ENCODE measurements at regions not wholly inside any gene's neighbourhood (a gene's known extent, or its start where the extent isn't known, plus 50 kb on each side); places are given as distances from the start of the nearest gene placed in this dataset.

DNA sequence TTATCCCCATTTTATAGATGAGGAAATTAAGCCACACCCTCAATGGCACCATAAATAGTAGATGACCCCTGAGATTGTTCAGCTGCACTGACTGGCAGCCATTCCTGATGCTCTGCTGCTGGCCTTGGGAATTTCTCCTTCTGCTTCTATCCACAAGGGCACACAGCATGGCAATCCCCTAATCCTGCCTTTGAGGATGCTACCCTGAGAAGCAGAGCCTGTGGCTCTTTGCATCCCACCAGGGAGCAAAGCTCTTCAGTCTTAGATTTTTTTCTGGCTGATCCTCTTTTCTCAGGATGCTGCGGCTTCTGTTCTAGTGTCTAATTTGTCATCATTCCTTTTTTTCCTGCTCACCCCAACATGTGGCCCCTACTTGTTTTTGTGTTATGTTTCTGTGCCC, 114.8 kb downstream of the TMX1 start:
- TF ChIP-seq, protein P1, sequence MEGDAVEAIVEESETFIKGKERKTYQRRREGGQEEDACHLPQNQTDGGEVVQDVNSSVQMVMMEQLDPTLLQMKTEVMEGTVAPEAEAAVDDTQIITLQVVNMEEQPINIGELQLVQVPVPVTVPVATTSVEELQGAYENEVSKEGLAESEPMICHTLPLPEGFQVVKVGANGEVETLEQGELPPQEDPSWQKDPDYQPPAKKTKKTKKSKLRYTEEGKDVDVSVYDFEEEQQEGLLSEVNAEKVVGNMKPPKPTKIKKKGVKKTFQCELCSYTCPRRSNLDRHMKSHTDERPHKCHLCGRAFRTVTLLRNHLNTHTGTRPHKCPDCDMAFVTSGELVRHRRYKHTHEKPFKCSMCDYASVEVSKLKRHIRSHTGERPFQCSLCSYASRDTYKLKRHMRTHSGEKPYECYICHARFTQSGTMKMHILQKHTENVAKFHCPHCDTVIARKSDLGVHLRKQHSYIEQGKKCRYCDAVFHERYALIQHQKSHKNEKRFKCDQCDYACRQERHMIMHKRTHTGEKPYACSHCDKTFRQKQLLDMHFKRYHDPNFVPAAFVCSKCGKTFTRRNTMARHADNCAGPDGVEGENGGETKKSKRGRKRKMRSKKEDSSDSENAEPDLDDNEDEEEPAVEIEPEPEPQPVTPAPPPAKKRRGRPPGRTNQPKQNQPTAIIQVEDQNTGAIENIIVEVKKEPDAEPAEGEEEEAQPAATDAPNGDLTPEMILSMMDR (IDR thresholded peaks at IDR 0.05): no peak
- no peak for TF ChIP-seq SIN3A (IDR thresholded peaks at IDR 0.05; ENCODE audit: borderline replicate concordance, low read depth, low read length)
- TF ChIP-seq GATA2 (CRISPR knock-in tag; IDR thresholded peaks at IDR 0.05): no peak
- TF ChIP-seq MXI1 (IDR thresholded peaks at IDR 0.05; ENCODE audit: low read depth, low read length): no peak
- no peak for TF ChIP-seq FOXJ3 (CRISPR knock-in tag; IDR thresholded peaks at IDR 0.05)
- no peak for TF ChIP-seq EZH2phosphoT487 (IDR thresholded peaks at IDR 0.05; ENCODE audit: borderline replicate concordance, low read depth)
- TF ChIP-seq, protein P2, sequence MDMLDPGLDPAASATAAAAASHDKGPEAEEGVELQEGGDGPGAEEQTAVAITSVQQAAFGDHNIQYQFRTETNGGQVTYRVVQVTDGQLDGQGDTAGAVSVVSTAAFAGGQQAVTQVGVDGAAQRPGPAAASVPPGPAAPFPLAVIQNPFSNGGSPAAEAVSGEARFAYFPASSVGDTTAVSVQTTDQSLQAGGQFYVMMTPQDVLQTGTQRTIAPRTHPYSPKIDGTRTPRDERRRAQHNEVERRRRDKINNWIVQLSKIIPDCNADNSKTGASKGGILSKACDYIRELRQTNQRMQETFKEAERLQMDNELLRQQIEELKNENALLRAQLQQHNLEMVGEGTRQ (IDR thresholded peaks at IDR 0.05; ENCODE audit: borderline replicate concordance, low read depth, low read length): no peak
- TF ChIP-seq, protein P3, sequence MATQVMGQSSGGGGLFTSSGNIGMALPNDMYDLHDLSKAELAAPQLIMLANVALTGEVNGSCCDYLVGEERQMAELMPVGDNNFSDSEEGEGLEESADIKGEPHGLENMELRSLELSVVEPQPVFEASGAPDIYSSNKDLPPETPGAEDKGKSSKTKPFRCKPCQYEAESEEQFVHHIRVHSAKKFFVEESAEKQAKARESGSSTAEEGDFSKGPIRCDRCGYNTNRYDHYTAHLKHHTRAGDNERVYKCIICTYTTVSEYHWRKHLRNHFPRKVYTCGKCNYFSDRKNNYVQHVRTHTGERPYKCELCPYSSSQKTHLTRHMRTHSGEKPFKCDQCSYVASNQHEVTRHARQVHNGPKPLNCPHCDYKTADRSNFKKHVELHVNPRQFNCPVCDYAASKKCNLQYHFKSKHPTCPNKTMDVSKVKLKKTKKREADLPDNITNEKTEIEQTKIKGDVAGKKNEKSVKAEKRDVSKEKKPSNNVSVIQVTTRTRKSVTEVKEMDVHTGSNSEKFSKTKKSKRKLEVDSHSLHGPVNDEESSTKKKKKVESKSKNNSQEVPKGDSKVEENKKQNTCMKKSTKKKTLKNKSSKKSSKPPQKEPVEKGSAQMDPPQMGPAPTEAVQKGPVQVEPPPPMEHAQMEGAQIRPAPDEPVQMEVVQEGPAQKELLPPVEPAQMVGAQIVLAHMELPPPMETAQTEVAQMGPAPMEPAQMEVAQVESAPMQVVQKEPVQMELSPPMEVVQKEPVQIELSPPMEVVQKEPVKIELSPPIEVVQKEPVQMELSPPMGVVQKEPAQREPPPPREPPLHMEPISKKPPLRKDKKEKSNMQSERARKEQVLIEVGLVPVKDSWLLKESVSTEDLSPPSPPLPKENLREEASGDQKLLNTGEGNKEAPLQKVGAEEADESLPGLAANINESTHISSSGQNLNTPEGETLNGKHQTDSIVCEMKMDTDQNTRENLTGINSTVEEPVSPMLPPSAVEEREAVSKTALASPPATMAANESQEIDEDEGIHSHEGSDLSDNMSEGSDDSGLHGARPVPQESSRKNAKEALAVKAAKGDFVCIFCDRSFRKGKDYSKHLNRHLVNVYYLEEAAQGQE (IDR thresholded peaks at IDR 0.05; ENCODE audit: low read depth, low read length): no peak
- TF ChIP-seq NRF1 (IDR thresholded peaks at IDR 0.05; ENCODE audit: low read depth, low read length): no peak
- TF ChIP-seq YY1 (IDR thresholded peaks at IDR 0.05; ENCODE audit: low read depth): no peak
- no peak for TF ChIP-seq POLR2AphosphoS5 (IDR thresholded peaks at IDR 0.05; ENCODE audit: low read depth, low read length)
- no peak for TF ChIP-seq FOXM1 (IDR thresholded peaks at IDR 0.05; ENCODE audit: low read depth)

Measured in SK-N-SH (cell line).